ENCODE measurements at regions not wholly inside any gene's neighbourhood (a gene's known extent, or its start where the extent isn't known, plus 50 kb on each side); places are given as distances from the start of the nearest gene placed in this dataset.

DNA sequence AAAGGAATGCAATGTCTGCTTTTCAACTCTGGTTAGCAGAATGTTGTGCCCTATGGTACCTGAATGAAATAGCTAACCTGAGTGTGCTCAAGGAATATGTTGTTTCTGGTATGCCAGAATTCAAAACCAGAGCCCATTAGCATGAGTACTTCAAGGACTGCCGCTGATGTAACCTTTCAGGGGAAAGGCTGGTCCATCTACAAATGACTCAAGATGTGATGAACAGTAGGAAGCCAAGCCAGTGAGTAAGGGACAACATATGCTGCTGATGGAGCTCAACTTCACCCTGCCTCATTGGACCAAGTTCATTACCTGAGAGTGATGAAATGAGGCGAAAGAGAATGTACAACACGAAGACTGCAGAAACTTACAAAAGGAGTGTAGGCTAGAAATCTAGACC is 95.7 kb upstream of the BMP2 start:
- H3K36me3 ChIP-seq, result no peaks in the 10 kb centered on the region
- intact Hi-C loops (cut with DNase I), result no loop called here
- H3K4me1 ChIP-seq, result no peaks in the 10 kb centered on the region
- ATAC-seq (no peak), DNase-seq (no peak)
- no peaks in the 10 kb centered on the region for H3K9me3 ChIP-seq
- H3K4me3 ChIP-seq, result no peak overlapping the region
- H3K27me3 ChIP-seq, result no peaks in the 10 kb centered on the region
- 80 to 92% methylated on average over 3 of the region's 3 CpGs for WGBS, 2 donors
- no peak overlapping the region for H3K27ac ChIP-seq
- TF ChIP-seq, protein P1, sequence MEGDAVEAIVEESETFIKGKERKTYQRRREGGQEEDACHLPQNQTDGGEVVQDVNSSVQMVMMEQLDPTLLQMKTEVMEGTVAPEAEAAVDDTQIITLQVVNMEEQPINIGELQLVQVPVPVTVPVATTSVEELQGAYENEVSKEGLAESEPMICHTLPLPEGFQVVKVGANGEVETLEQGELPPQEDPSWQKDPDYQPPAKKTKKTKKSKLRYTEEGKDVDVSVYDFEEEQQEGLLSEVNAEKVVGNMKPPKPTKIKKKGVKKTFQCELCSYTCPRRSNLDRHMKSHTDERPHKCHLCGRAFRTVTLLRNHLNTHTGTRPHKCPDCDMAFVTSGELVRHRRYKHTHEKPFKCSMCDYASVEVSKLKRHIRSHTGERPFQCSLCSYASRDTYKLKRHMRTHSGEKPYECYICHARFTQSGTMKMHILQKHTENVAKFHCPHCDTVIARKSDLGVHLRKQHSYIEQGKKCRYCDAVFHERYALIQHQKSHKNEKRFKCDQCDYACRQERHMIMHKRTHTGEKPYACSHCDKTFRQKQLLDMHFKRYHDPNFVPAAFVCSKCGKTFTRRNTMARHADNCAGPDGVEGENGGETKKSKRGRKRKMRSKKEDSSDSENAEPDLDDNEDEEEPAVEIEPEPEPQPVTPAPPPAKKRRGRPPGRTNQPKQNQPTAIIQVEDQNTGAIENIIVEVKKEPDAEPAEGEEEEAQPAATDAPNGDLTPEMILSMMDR (IDR thresholded peaks at IDR 0.05), result no peak

DNA sequence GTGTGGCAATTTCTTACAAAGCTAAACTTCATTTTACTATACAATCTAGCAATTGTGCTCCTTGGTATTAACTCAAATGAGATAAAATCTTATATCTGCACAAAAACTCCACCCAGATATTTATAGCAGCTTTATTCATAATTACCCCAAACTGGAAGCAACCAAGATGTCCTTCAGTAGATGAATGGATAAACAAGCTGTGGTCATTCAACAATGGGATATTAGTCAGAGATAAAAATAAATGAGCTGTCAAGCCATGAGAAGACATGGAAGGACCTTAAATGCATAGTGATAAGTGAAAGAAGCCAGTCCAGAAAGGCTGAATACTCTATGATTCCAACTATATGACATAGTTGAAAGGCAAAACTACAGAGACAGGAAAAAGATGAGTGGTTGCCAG is 98.9 kb upstream of the BMP2 start:
- intact Hi-C loops (cut with DNase I), result no loop called here
- Histone ChIP-seq H3K4me1 (no peaks in the 10 kb centered on the region), H3K4me3 (no peak overlapping the region), H3K27ac (no peak overlapping the region), H3K36me3 (no peaks in the 10 kb centered on the region), H3K27me3 (no peaks in the 10 kb centered on the region), H3K9me3 (peaks cover 0 to 7% (median 0%) of the 10 kb centered on the region in 11 donors)
- TF ChIP-seq, protein P1 (IDR thresholded peaks at IDR 0.05), result no peak
- DNase-seq (no peak), ATAC-seq (no peak)

DNA sequence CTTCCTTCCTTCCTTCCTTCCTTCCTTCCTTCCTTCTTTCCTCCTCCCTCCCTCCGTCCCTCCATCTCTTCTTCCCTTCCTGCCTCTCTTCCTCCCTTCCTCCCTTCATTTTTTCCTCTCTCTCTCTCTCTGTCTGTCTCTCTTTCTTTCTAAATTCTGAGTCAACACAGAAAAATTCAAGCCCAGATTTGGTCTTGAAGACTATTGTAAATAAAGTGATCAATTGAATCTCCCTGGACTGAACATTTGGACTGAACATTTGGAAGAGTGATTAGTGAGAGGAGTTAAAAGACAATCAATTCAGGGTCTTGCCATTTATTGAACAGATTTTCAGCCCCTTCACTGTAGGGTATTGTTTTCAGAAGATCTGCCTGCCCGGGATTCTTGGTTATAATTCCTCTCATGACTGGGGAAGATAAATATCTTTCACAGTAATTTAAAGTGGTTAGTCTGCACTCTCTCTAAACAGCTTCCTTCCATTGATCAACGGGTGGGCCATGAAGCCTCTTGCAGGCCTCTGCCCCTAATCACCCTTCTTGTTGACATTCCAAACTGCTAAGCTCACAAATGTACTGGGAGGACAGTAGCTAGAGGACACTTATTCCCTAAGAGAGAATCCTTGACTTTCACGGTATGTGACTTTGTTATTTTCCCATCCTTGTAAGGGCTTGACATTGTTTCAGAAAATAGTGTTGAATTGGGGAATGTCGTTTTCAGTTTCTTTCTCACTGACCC is 101.7 kb upstream of the BMP2 start:
- DNase-seq (no peak), ATAC-seq (peak in 2 of 8 donors; percentile 38 to 47)
- TF ChIP-seq, protein P1 (IDR thresholded peaks at IDR 0.05), result no peak
- Histone ChIP-seq H3K4me1 (no peaks in the 10 kb centered on the region), H3K36me3 (no peaks in the 10 kb centered on the region), H3K9me3 (peaks cover 0 to 16% (median 0%) of the 10 kb centered on the region in 11 donors), H3K4me3 (no peak overlapping the region), H3K27ac (no peak overlapping the region), H3K27me3 (no peaks in the 10 kb centered on the region)
- 42 to 51% methylated on average over 5 of the region's 5 CpGs for WGBS, 2 donors
- intact Hi-C loops (cut with DNase I), result no loop called here

DNA sequence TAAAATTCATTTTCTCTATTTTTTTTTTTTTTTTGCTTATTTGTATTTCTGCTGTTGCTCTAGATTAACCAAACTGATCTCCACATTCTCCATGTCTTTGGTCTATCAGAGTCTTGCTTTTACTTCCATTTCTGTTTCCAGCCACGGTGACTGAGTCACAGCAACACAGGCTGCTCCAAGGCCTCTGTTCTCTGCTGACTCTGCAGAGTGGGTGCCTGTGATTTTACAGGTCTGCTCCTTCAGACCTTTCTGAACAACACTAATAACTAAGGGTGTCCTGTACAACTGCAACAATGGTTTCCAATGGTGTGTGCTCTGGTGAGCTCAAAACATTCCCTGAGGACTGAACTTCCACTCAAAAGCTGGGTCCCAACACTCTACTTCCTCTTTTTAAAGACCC is 102.3 kb upstream of the BMP2 start:
- WGBS, 2 donors, result 92 to 94% methylated on average over 1 of the region's 1 CpG
- no peak overlapping the region for H3K4me3 ChIP-seq
- H3K27me3 ChIP-seq, result no peaks in the 10 kb centered on the region
- TF ChIP-seq, protein P1 (IDR thresholded peaks at IDR 0.05), result no peak
- H3K27ac ChIP-seq, result no peak overlapping the region
- peaks cover 0 to 16% (median 0%) of the 10 kb centered on the region in 11 donors for H3K9me3 ChIP-seq
- intact Hi-C loops (cut with DNase I), result no loop called here
- no peaks in the 10 kb centered on the region for H3K4me1 ChIP-seq
- no peaks in the 10 kb centered on the region for H3K36me3 ChIP-seq
- DNase-seq (no peak), ATAC-seq (no peak)

Data from heart right ventricle (tissue), 16 donors.